Transverse colon (tissue), 4 donors: ENCODE measurements at regions not wholly inside any gene's neighbourhood (a gene's known extent, or its start where the extent isn't known, plus 50 kb on each side); places are given as distances from the start of the nearest gene placed in this dataset.

Experiments used
- EP300 ChIP-seq: sonication (generic); formaldehyde crosslinking; IDR thresholded peaks from one replicate; pipeline ENCODE4 v1.6.1; 2017; ENCODE audit warnings: antibody characterized with exemption, low read depth
- POLR2A ChIP-seq: fragments of 450-650 bp; IDR thresholded peaks from one replicate; pipeline ENCODE4 v1.6.1; 2016; ENCODE audit warnings: antibody characterized with exemption, mild to moderate bottlenecking, moderate library complexity
- POLR2AphosphoS5 ChIP-seq, 3 donors: sonication (generic); formaldehyde crosslinking; IDR thresholded peaks; one replicate each; pipeline ENCODE4 v1.6.1; 2016; ENCODE audit warnings: antibody characterized with exemption in 3 of 3
- TF ChIP-seq, protein P1 (sequence below), 5 experiments: fragments of 200-600 bp in 3 of 5; fragments of 450-650 bp in 2 of 5; sonication (generic) in 3 of 5; IDR thresholded peaks; 1 replicate in 2 of 5; 2 replicates in 3 of 5; pipeline ENCODE4 v1.5.1; 2016 to 2017; ENCODE audit warnings: antibody characterized with exemption in 5 of 5, inconsistent platforms in 3 of 5, mild to moderate bottlenecking in 2 of 5, moderate library complexity in 1 of 5

DNA sequence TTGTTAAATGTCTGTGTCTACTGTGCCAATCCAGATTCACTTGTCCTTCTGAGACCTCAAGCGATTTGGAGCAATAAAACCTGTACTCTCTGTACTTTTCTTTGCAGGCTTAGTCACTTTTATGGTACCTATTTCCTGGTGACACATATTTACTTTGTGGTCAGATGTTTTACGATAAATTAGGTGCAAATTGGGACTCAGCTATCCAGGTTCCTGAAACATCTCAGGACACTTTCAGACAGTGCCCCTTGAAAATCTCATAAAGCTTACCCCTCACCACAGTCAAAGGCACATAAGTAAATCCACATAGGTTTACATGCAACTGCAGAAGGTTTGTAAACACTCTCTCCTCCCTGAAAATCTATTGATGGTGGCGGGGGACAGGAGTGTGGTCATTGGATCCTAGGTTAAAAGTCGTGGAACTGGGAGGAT lies 438.8 kb downstream of the EFNB2 start:
- TF ChIP-seq POLR2AphosphoS5 (IDR thresholded peaks at IDR 0.05) (peak in 2 of 3 donors; percentile 68 to 83), POLR2A (no peak), EP300 (peak; percentile 88)
- TF ChIP-seq, protein P1, sequence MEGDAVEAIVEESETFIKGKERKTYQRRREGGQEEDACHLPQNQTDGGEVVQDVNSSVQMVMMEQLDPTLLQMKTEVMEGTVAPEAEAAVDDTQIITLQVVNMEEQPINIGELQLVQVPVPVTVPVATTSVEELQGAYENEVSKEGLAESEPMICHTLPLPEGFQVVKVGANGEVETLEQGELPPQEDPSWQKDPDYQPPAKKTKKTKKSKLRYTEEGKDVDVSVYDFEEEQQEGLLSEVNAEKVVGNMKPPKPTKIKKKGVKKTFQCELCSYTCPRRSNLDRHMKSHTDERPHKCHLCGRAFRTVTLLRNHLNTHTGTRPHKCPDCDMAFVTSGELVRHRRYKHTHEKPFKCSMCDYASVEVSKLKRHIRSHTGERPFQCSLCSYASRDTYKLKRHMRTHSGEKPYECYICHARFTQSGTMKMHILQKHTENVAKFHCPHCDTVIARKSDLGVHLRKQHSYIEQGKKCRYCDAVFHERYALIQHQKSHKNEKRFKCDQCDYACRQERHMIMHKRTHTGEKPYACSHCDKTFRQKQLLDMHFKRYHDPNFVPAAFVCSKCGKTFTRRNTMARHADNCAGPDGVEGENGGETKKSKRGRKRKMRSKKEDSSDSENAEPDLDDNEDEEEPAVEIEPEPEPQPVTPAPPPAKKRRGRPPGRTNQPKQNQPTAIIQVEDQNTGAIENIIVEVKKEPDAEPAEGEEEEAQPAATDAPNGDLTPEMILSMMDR (IDR thresholded peaks at IDR 0.05), result no peak
